Smooth muscle cell (in vitro differentiated cells): ENCODE measurements at regions not wholly inside any gene's neighbourhood (a gene's known extent, or its start where the extent isn't known, plus 50 kb on each side); places are given as distances from the start of the nearest gene placed in this dataset.

ENCODE experiments used
- DNase-seq: peaks from one replicate; lab custom pipeline; 2025; ENCODE audit not compliant: unreplicated experiment; lab: John Stamatoyannopoulos, UW
- H2AFZ ChIP-seq: fragments of 200-600 bp; sonication (generic); 2 replicates; pipeline ENCODE4 v1.6.0; 2016; ENCODE audit warnings: antibody characterized with exemption, low read depth, mild to moderate bottlenecking
- H3F3A ChIP-seq: fragments of 200-600 bp; sonication (generic); 2 replicates; pipeline ENCODE4 v1.6.0; 2017; ENCODE audit warnings: antibody characterized with exemption, low read depth
- H3K27ac ChIP-seq: fragments of 200-600 bp; sonication (generic); 2 replicates; pipeline ENCODE4 v1.5.1; 2016; ENCODE audit warnings: low read depth, mild to moderate bottlenecking
- H3K27me3 ChIP-seq: fragments of 200-600 bp; sonication (generic); 2 replicates; pipeline ENCODE4 v1.6.1; 2016; ENCODE audit warnings: low read depth, mild to moderate bottlenecking
- H3K36me3 ChIP-seq: fragments of 200-600 bp; sonication (generic); 2 replicates; pipeline ENCODE4 v1.5.1; 2016; ENCODE audit warnings: low read depth
- H3K4me1 ChIP-seq: fragments of 200-600 bp; sonication (generic); 2 replicates; pipeline ENCODE4 v1.5.1; 2016; ENCODE audit warnings: low read depth
- H3K4me2 ChIP-seq: fragments of 200-600 bp; sonication (generic); 2 replicates; pipeline ENCODE4 v1.6.0; 2016; ENCODE audit warnings: mild to moderate bottlenecking
- H3K4me3 ChIP-seq: fragments of 200-600 bp; sonication (generic); 2 replicates; pipeline ENCODE4 v1.5.1; 2016; ENCODE audit warnings: mild to moderate bottlenecking
- H3K79me2 ChIP-seq: fragments of 200-600 bp; sonication (generic); 2 replicates; pipeline ENCODE4 v1.6.0; 2016; ENCODE audit warnings: low read depth, mild to moderate bottlenecking
- H3K9ac ChIP-seq: fragments of 200-600 bp; sonication (generic); 2 replicates; pipeline ENCODE4 v1.6.0; 2016; ENCODE audit warnings: low read depth
- H3K9me3 ChIP-seq: fragments of 200-600 bp; sonication (generic); replicated peaks from 2 replicates; pipeline ENCODE4 v1.5.1; 2016; ENCODE audit warnings: low read depth
- H4K20me1 ChIP-seq: fragments of 200-600 bp; sonication (generic); 2 replicates; pipeline ENCODE4 v1.6.0; 2016; ENCODE audit warnings: low read depth
- WGBS: methylation state at CpG from one replicate; pipeline ENCODE4 v1.1.7; 2016; ENCODE audit warnings: low lambda C conversion rate; 5-methylcytosine and 5-hydroxymethylcytosine counted together
- TF ChIP-seq, protein P1 (sequence below): fragments of 200-600 bp; sonication (generic); IDR thresholded peaks from 2 replicates; pipeline ENCODE4 v1.5.1; 2017; ENCODE audit warnings: borderline replicate concordance, mild to moderate bottlenecking, antibody characterized with exemption; ENCODE audit not compliant: insufficient read depth, poor library complexity, severe bottlenecking

GRCh38 chr6:4377603-4378002 lies 242.2 kb upstream of the ECI2 start:
- no peaks in the 10 kb centered on the region for H3K36me3 ChIP-seq
- DNase-seq, result no peak
- H2AFZ ChIP-seq, result no peak overlapping the region
- H3K4me1 ChIP-seq, result no peaks in the 10 kb centered on the region
- H3K9ac ChIP-seq, result no peak overlapping the region
- no peaks in the 10 kb centered on the region for H4K20me1 ChIP-seq
- H3F3A ChIP-seq, result no peaks in the 10 kb centered on the region
- H3K27ac ChIP-seq, result no peak overlapping the region
- 57% methylated on average over 3 of the region's 3 CpGs for WGBS
- no peak overlapping the region for H3K4me2 ChIP-seq
- H3K4me3 ChIP-seq, result no peak overlapping the region
- TF ChIP-seq, protein P1, sequence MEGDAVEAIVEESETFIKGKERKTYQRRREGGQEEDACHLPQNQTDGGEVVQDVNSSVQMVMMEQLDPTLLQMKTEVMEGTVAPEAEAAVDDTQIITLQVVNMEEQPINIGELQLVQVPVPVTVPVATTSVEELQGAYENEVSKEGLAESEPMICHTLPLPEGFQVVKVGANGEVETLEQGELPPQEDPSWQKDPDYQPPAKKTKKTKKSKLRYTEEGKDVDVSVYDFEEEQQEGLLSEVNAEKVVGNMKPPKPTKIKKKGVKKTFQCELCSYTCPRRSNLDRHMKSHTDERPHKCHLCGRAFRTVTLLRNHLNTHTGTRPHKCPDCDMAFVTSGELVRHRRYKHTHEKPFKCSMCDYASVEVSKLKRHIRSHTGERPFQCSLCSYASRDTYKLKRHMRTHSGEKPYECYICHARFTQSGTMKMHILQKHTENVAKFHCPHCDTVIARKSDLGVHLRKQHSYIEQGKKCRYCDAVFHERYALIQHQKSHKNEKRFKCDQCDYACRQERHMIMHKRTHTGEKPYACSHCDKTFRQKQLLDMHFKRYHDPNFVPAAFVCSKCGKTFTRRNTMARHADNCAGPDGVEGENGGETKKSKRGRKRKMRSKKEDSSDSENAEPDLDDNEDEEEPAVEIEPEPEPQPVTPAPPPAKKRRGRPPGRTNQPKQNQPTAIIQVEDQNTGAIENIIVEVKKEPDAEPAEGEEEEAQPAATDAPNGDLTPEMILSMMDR, result no peak
- no peaks in the 10 kb centered on the region for H3K27me3 ChIP-seq
- H3K79me2 ChIP-seq, result no peaks in the 10 kb centered on the region
- no peaks in the 10 kb centered on the region for H3K9me3 ChIP-seq

- Histone ChIP-seq H3K27ac (no peak overlapping the region), H3K4me3 (no peak overlapping the region), H4K20me1 (no peaks in the 10 kb centered on the region), H2AFZ (no peak overlapping the region), H3K9me3 (no peaks in the 10 kb centered on the region), H3K4me2 (no peak overlapping the region), H3K27me3 (no peaks in the 10 kb centered on the region), H3K9ac (no peak overlapping the region), H3K36me3 (no peaks in the 10 kb centered on the region), H3K79me2 (no peaks in the 10 kb centered on the region), H3K4me1 (no peaks in the 10 kb centered on the region), H3F3A (peaks cover 8% of the 10 kb centered on the region)
- no peak for DNase-seq
- TF ChIP-seq, protein P1, result no peak
- 88% methylated on average over 7 of the region's 7 CpGs for WGBS
These were observed 238.8 kb upstream of the ECI2 start for GRCh38 chr6:4374216-4374615.

DNA sequence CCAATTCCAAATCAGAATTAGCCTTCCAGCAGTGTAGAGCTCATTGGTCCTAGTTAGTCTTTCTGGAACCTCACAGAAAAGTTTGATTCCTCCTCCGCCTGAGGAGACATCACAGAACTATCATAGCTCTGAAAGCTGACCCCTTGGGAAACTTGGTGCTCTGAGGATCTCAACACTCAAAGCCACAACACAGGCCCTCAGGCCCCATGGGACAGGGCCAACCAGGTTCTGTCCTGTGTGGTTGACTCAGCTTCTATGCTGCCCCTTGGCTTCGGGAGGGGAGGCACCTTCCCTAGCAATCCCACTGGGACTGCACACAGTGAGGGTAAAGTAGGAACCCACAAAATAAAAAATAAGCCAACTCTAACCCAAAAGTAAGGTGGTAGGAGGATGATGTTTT lies 237.5 kb upstream of the ECI2 start:
- WGBS, result 85% methylated on average over 2 of the region's 2 CpGs

More for the DNA sequence above, 237.5 kb upstream of the ECI2 start:
- H3K4me2 ChIP-seq, result no peak overlapping the region
- H3K27ac ChIP-seq, result no peak overlapping the region
- no peaks in the 10 kb centered on the region for H3K36me3 ChIP-seq
- H3K79me2 ChIP-seq, result no peaks in the 10 kb centered on the region
- H2AFZ ChIP-seq, result no peak overlapping the region
- H3K4me1 ChIP-seq, result no peaks in the 10 kb centered on the region
- peaks cover 8% of the 10 kb centered on the region for H3F3A ChIP-seq
- H3K9me3 ChIP-seq, result no peaks in the 10 kb centered on the region
- DNase-seq, result no peak
- H4K20me1 ChIP-seq, result no peaks in the 10 kb centered on the region
- H3K27me3 ChIP-seq, result no peaks in the 10 kb centered on the region
- no peak overlapping the region for H3K9ac ChIP-seq
- TF ChIP-seq, protein P1, result no peak
- no peak overlapping the region for H3K4me3 ChIP-seq
